ENCODE measurements at regions not wholly inside any gene's neighbourhood (a gene's known extent, or its start where the extent isn't known, plus 50 kb on each side); places are given as distances from the start of the nearest gene placed in this dataset.

GRCh38 chr14:99081156-99081765, 190.7 kb downstream of the BCL11B start:
- peaks cover 0 to 2% (median 0%) of the 10 kb centered on the region in 3 donors for H3K27me3 ChIP-seq (ENCODE audit: insufficient read depth in 3 of 3, low read length in 2 of 3)
- WGBS, 3 donors: 88 to 91% (median 90%) methylated on average over 9 of the region's 9 CpGs
- intact Hi-C loops (cut with DNase I): no loop called here
- H3K4me3 ChIP-seq: no peak overlapping the region
- no peaks in the 10 kb centered on the region for H3K4me1 ChIP-seq
- ATAC-seq (no peak), DNase-seq (no peak)
- no peak for TF ChIP-seq CTCF (IDR thresholded peaks at IDR 0.05)
- H3K36me3 ChIP-seq (ENCODE audit: insufficient read depth in 1 of 2, low read depth in 1 of 2): no peaks in the 10 kb centered on the region
- H3K9me3 ChIP-seq: no peaks in the 10 kb centered on the region
- H3K27ac ChIP-seq: no peak overlapping the region

GRCh38 chr14:99081880-99082279, 190.1 kb downstream of the BCL11B start:
- Histone ChIP-seq H3K27ac (no peak overlapping the region), H3K4me1 (no peaks in the 10 kb centered on the region), H3K27me3 (ENCODE audit: insufficient read depth in 3 of 3, low read length in 2 of 3) (peaks cover 0 to 2% (median 0%) of the 10 kb centered on the region in 3 donors), H3K36me3 (ENCODE audit: insufficient read depth in 1 of 2, low read depth in 1 of 2) (no peaks in the 10 kb centered on the region), H3K4me3 (no peak overlapping the region), H3K9me3 (no peaks in the 10 kb centered on the region)
- no peak for TF ChIP-seq CTCF (IDR thresholded peaks at IDR 0.05)
- DNase-seq: no peak
- intact Hi-C loops (cut with DNase I): no loop called here
- ATAC-seq: no peak
- WGBS, 3 donors: 78 to 85% (median 80%) methylated on average over 2 of the region's 2 CpGs

GRCh38 chr14:99093532-99094517, 178.2 kb downstream of the BCL11B start:
- DNase-seq: no peak

GRCh38 chr14:99094901-99095300, 177.1 kb downstream of the BCL11B start:
- WGBS, 3 donors: 84 to 87% (median 85%) methylated on average over 12 of the region's 12 CpGs
- peaks cover 0 to 1% (median 0%) of the 10 kb centered on the region in 3 donors for H3K27me3 ChIP-seq (ENCODE audit: insufficient read depth in 3 of 3, low read length in 2 of 3)
- no peaks in the 10 kb centered on the region for H3K36me3 ChIP-seq (ENCODE audit: insufficient read depth in 1 of 2, low read depth in 1 of 2)
- H3K4me3 ChIP-seq: no peak overlapping the region
- H3K27ac ChIP-seq: no peak overlapping the region
- intact Hi-C loops (cut with DNase I): no loop called here
- DNase-seq (no peak), ATAC-seq (no peak)
- no peak for TF ChIP-seq CTCF (IDR thresholded peaks at IDR 0.05)
- H3K9me3 ChIP-seq: no peaks in the 10 kb centered on the region
- no peaks in the 10 kb centered on the region for H3K4me1 ChIP-seq

More at GRCh38 chr14:99093532-99094517, 178.2 kb downstream of the BCL11B start:
- Histone ChIP-seq H3K4me3 (no peak overlapping the region), H3K9me3 (no peaks in the 10 kb centered on the region), H3K4me1 (no peaks in the 10 kb centered on the region), H3K27me3 (ENCODE audit: insufficient read depth in 3 of 3, low read length in 2 of 3) (peaks cover 0 to 1% (median 0%) of the 10 kb centered on the region in 3 donors), H3K27ac (no peak overlapping the region), H3K36me3 (ENCODE audit: insufficient read depth in 1 of 2, low read depth in 1 of 2) (no peaks in the 10 kb centered on the region)
- ATAC-seq: no peak
- TF ChIP-seq CTCF (IDR thresholded peaks at IDR 0.05): no peak
- intact Hi-C loops (cut with DNase I): no loop called here
- 47 to 61% (median 51%) methylated on average over 17 of the region's 17 CpGs for WGBS, 3 donors

Measured in psoas muscle (tissue), 7 donors.